HFFc6 (cell line): ENCODE measurements at regions not wholly inside any gene's neighbourhood (a gene's known extent, or its start where the extent isn't known, plus 50 kb on each side); places are given as distances from the start of the nearest gene placed in this dataset.

ENCODE experiments used
- DNase-seq: peaks from one replicate; pipeline ENCODE4 v3.0.0-alpha.2; 2018
- H3K27ac Mint-ChIP-seq: 2 replicates; pipeline ENCODE4 v1.8.0; 2020; ENCODE audit warnings: mild to moderate bottlenecking, mixed read lengths
- H3K27me3 Mint-ChIP-seq: 2 replicates; pipeline ENCODE4 v1.8.0; 2021; ENCODE audit warnings: mild to moderate bottlenecking, moderate library complexity, mixed read lengths; ENCODE audit not compliant: insufficient read depth
- H3K36me3 Mint-ChIP-seq: 2 replicates; pipeline ENCODE4 v1.8.0; 2021; ENCODE audit warnings: low read depth, mixed read lengths
- H3K4me1 Mint-ChIP-seq: 2 replicates; pipeline ENCODE4 v1.8.0; 2020; ENCODE audit warnings: low read depth, mixed read lengths
- H3K4me3 Mint-ChIP-seq: 2 replicates; pipeline ENCODE4 v1.8.0; 2020; ENCODE audit warnings: mild to moderate bottlenecking, moderate library complexity, mixed read lengths
- H3K9me3 Mint-ChIP-seq: 2 replicates; pipeline ENCODE4 v1.8.0; 2020; ENCODE audit warnings: mild to moderate bottlenecking, mixed read lengths
- TF ChIP-seq, protein P1 (sequence below): fragments of 200-600 bp; sonication (generic); IDR thresholded peaks from 2 replicates; pipeline ENCODE4 v1.5.0; 2021; ENCODE audit warnings: antibody characterized with exemption, mild to moderate bottlenecking

DNA sequence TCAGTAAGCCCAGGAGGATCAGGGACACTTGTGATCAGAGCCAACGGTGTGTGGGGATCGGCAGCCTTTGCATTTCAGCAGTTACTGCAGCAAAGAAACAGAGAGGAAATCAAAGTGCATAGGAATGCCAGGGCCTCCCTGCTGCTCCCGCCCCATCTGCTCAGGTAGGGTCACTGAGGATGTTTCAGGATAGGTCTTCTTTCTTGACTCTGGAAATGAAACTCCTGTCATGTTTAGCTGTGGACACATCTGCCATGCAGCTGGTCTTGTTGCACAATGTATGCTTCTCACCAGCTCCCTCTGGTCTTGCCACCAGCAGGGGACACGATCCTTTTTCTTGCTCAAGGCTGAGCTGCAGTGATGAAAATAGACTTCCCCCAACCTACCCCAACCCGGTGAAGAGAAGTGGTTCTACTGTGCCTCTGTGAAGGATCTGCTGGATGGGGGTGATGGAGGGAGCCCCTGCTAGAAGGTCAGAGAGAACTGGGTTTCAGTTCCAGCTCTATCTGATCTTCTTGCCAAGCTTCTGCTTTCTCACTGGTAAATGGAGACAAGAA, 185.2 kb upstream of the KLF4 start:
- no peaks in the 10 kb centered on the region for H3K4me1 Mint-ChIP-seq
- no peaks in the 10 kb centered on the region for H3K9me3 Mint-ChIP-seq
- no peak overlapping the region for H3K4me3 Mint-ChIP-seq
- TF ChIP-seq, protein P1, sequence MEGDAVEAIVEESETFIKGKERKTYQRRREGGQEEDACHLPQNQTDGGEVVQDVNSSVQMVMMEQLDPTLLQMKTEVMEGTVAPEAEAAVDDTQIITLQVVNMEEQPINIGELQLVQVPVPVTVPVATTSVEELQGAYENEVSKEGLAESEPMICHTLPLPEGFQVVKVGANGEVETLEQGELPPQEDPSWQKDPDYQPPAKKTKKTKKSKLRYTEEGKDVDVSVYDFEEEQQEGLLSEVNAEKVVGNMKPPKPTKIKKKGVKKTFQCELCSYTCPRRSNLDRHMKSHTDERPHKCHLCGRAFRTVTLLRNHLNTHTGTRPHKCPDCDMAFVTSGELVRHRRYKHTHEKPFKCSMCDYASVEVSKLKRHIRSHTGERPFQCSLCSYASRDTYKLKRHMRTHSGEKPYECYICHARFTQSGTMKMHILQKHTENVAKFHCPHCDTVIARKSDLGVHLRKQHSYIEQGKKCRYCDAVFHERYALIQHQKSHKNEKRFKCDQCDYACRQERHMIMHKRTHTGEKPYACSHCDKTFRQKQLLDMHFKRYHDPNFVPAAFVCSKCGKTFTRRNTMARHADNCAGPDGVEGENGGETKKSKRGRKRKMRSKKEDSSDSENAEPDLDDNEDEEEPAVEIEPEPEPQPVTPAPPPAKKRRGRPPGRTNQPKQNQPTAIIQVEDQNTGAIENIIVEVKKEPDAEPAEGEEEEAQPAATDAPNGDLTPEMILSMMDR, result no peak
- H3K27me3 Mint-ChIP-seq, result peaks cover 17% of the 10 kb centered on the region; the same call in 1 of the 2 replicates
- no peaks in the 10 kb centered on the region for H3K36me3 Mint-ChIP-seq
- no peak overlapping the region for H3K27ac Mint-ChIP-seq
- DNase-seq, result no peak

DNA sequence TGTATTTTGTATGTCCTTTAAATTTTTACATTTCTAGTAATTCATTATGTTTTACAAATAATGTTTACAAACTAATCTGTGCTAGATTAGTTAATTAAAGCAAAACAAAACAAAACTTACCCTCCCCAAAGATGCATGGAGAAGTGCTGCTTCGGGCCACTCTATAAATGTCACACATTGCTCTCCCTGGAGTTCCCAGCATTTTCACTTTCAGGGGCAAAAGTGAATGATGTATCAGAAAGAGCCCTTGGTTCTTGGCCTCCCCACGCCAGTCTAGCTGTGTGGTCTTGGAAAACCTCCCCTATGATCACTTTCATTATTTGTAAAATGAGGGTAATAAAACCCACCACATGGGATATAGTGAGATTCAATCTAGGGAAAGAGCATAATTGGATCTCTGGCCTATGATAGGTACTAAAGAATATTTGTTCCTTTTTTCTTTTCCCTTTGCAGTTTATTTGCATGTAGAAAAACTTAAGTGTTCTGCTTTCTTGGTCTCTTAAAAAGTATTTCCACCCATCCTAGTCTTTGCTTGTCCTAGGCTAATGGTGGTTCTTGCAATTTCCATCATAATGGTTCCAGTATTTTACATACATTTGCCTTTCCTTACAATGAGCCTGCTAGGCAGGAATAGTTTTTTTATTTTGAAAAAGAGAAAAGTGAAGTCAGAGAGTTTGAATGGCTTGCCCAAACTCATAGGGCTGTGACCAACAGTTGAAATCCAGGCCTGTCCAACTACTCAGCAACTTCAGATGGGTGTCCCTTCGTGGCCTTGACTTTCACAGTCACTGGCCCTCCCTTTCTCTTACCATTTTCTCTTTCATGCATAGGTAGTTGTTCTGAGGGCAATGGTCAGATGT, 184.5 kb upstream of the KLF4 start:
- H3K27ac Mint-ChIP-seq, result no peak overlapping the region
- no peaks in the 10 kb centered on the region for H3K4me1 Mint-ChIP-seq
- peaks cover 19% of the 10 kb centered on the region; the same call in 1 of the 2 replicates for H3K27me3 Mint-ChIP-seq
- TF ChIP-seq, protein P1, result no peak
- no peak for DNase-seq
- H3K4me3 Mint-ChIP-seq, result no peak overlapping the region
- no peaks in the 10 kb centered on the region for H3K36me3 Mint-ChIP-seq
- no peaks in the 10 kb centered on the region for H3K9me3 Mint-ChIP-seq

DNA sequence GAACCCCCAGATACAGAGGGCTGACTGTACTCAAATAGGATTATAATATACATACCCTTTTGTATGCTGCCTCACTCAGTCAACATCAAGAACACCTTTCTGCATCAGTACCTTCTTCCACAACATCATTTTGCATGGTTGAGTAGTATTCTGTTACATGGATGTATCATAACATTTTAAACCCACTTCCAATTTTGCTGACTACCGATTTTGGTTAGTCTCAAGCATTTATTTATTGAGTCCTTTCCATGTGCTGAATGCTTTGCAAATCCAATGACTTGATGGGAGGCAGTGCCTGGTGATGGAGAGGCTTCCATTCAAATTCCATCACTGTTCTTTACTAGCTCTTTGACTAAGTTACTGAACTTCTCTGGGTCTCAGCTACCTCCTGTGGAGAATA, 182.0 kb upstream of the KLF4 start:
- Mint-ChIP-seq H3K27ac (no peak overlapping the region), H3K4me3 (no peak overlapping the region), H3K4me1 (peaks cover 7% of the 10 kb centered on the region; the same call in 1 of the 2 replicates), H3K9me3 (no peaks in the 10 kb centered on the region), H3K27me3 (peaks cover 26% of the 10 kb centered on the region), H3K36me3 (no peaks in the 10 kb centered on the region)
- DNase-seq, result no peak
- TF ChIP-seq, protein P1, result no peak

DNA sequence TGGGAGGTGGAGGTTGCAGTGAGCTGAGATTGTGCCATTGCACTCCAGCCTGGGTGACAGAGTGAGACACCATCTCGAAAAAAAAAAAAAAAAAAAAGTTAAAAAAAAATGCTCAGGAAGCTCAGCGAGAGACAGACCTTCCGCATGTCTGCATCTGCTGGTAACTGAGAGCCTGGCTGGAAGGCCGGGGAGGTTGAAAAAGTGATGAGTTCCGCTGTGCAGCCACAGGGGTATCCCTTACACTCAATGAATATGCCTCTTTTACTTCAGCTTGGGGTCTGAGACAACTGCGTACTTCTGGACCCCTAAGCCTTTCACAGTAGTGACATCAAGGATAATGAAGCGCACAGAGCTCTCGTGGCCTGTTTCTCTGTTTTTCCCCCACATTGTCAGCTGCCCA, 179.9 kb upstream of the KLF4 start:
- no peak for DNase-seq
- H3K27ac Mint-ChIP-seq, result no peak overlapping the region
- H3K9me3 Mint-ChIP-seq, result no peaks in the 10 kb centered on the region

DNA sequence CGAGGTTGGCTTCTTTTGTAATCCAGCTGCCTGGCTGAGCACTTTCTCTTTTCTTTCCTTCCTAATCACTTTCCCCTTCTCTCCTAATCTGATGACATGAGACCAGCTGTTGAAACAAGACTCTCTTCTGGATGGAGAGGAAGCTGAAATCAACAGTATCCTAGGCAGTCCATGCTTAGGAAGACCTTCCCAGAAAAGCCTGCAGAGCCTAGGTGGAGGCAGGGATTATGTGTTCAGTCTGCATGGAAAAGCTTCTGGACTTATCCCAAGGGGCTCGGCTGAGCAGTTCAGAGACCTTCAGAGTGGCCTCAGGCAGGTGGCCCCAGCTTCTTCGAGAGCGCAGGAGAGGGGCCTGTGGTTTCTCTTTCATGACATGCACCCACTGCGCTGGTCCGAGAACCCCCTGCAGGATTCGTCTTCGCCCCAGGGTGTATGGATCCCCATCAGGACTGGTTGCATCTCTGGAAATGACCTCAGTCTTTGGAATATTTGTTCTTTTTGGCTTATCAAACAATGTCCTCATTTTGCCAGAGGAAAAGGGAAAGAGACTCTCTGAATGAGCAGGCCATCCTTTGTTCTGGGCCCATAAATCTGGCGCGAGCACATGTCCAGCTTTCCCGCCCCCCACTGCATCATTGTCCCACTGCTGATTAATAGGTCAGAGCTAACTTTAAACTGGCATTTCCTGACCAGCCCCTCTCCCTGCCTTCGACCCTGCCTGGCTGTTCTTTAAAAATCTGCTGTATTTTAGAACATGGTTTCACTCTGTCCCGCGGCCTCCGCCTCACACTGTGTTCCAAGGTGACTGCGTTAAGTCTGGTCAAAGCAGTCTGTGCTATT, 177.9 kb upstream of the KLF4 start:
- H3K27me3 Mint-ChIP-seq, result peaks cover 16% of the 10 kb centered on the region
- peaks cover 7% of the 10 kb centered on the region; the same call in 1 of the 2 replicates for H3K4me1 Mint-ChIP-seq
- peak overlapping the region; percentile 45; the same call in 1 of the 2 replicates for H3K4me3 Mint-ChIP-seq
- TF ChIP-seq, protein P1, result no peak
- H3K27ac Mint-ChIP-seq, result no peak overlapping the region
- no peaks in the 10 kb centered on the region for H3K9me3 Mint-ChIP-seq
- no peaks in the 10 kb centered on the region for H3K36me3 Mint-ChIP-seq
- no peak for DNase-seq

More for the DNA sequence above, 179.9 kb upstream of the KLF4 start:
- Mint-ChIP-seq H3K4me3 (no peak overlapping the region), H3K4me1 (peaks cover 7% of the 10 kb centered on the region; the same call in 1 of the 2 replicates), H3K27me3 (peaks cover 24% of the 10 kb centered on the region), H3K36me3 (no peaks in the 10 kb centered on the region)
- TF ChIP-seq, protein P1, result no peak
